GM19468 (cell line): ENCODE measurements at regions not wholly inside any gene's neighbourhood (a gene's known extent, or its start where the extent isn't known, plus 50 kb on each side); places are given as distances from the start of the nearest gene placed in this dataset.

ENCODE experiments used
- ATAC-seq: cut with Tn5 transposase; IDR thresholded peaks from one replicate; pipeline ENCODE4 v1.9.1; 2021; ENCODE audit warnings: mild to moderate bottlenecking, moderate library complexity, moderate number of reproducible peaks; ENCODE audit not compliant: unreplicated experiment; ENCODE audit errors: extremely low read depth

GRCh38 chr5:67619636-67620035, 423.0 kb upstream of the CD180 start:
- ATAC-seq, result no peak

- ATAC-seq, result no peak
These were observed 422.6 kb upstream of the CD180 start for GRCh38 chr5:67619235-67619634.

GRCh38 chr5:67617051-67617450, 420.5 kb upstream of the CD180 start:
- no peak for ATAC-seq

GRCh38 chr5:67612961-67613360, 416.4 kb upstream of the CD180 start:
- no peak for ATAC-seq

- no peak for ATAC-seq
These were observed 413.8 kb upstream of the CD180 start for GRCh38 chr5:67610186-67610912.

GRCh38 chr5:67607958-67608357, 411.4 kb upstream of the CD180 start:
- ATAC-seq, result no peak

- no peak for ATAC-seq
These were observed 410.0 kb upstream of the CD180 start for GRCh38 chr5:67606586-67606947.

- ATAC-seq, result no peak
These were observed 409.4 kb upstream of the CD180 start for GRCh38 chr5:67605730-67606585.

GRCh38 chr5:67591491-67591890, 394.9 kb upstream of the CD180 start:
- no peak for ATAC-seq

- no peak for ATAC-seq
These were observed 391.8 kb upstream of the CD180 start for GRCh38 chr5:67588389-67588788.

- no peak for ATAC-seq
These were observed 384.6 kb upstream of the CD180 start for GRCh38 chr5:67581203-67581602.

GRCh38 chr5:67578011-67578410, 381.4 kb upstream of the CD180 start:
- ATAC-seq, result no peak

- ATAC-seq, result no peak
These were observed 380.8 kb upstream of the CD180 start for GRCh38 chr5:67577424-67577823.

GRCh38 chr5:67576112-67576511, 379.5 kb upstream of the CD180 start:
- no peak for ATAC-seq

GRCh38 chr5:67575087-67575486, 378.5 kb upstream of the CD180 start:
- no peak for ATAC-seq

- no peak for ATAC-seq
These were observed 364.7 kb upstream of the CD180 start for GRCh38 chr5:67561151-67561932.

- ATAC-seq, result no peak
These were observed 356.2 kb upstream of the CD180 start for GRCh38 chr5:67552773-67553172.

GRCh38 chr5:67549947-67550346, 353.3 kb upstream of the CD180 start:
- no peak for ATAC-seq

GRCh38 chr5:67549296-67549618, 352.7 kb upstream of the CD180 start:
- ATAC-seq, result no peak

- ATAC-seq, result no peak
These were observed 352.1 kb upstream of the CD180 start for GRCh38 chr5:67548520-67549295.
